HT1080 (cell line): ENCODE measurements at regions not wholly inside any gene's neighbourhood (a gene's known extent, or its start where the extent isn't known, plus 50 kb on each side); places are given as distances from the start of the nearest gene placed in this dataset. TPM values are rescaled to one million over a fixed set of nuclear protein-coding genes. Genes with fewer than 3 reads are reported as not detected.
"Not testable (repeated sequence)": the region's sequence is repeated elsewhere in the genome, so short reads cannot be mapped to it uniquely, and the experiment has no call there.

ENCODE experiments used
- DNase-seq: peaks from one replicate; pipeline ENCODE4 v3.0.0-alpha.2; 2015; ENCODE audit warnings: low read depth
- small RNA-seq: library from RNA; depleted of rRNA; stranded (forward); fragments of <200 nt; gene quantifications from one replicate; pipeline ENCODE3, GENCODE V24; 2014

GRCh38 chr7:92916770-92917224, 80.4 kb upstream of the CDK6 start:
- DNase-seq, result peak; percentile 87

GRCh38 chr7:92915348-92915747, 79.0 kb upstream of the CDK6 start:
- DNase-seq, result no peak

GRCh38 chr7:92914645-92915044, 78.3 kb upstream of the CDK6 start:
- DNase-seq, result no peak

GRCh38 chr7:92913849-92914248, 77.5 kb upstream of the CDK6 start:
- DNase-seq, result no peak

GRCh38 chr7:92910976-92911375, 74.6 kb upstream of the CDK6 start:
- DNase-seq, result no peak

GRCh38 chr7:92909686-92910475, 73.5 kb upstream of the CDK6 start:
- no peak for DNase-seq

- DNase-seq, result peak; percentile 99
These were observed 68.1 kb upstream of the CDK6 start for GRCh38 chr7:92904244-92905131.

- DNase-seq, result no peak
These were observed 62.4 kb upstream of the CDK6 start for GRCh38 chr7:92898798-92899197.

GRCh38 chr7:92894857-92895256, 58.5 kb upstream of the CDK6 start:
- not testable (repeated sequence) for DNase-seq

GRCh38 chr7:92889081-92889480, 52.7 kb upstream of the CDK6 start:
- no peak for DNase-seq

Small RNA genes lying in the stretch of these regions (small RNA-seq; reads per million reads assigned to genes)
- gene RN7SL7P, result not detected
